ENCODE measurements at regions not wholly inside any gene's neighbourhood (a gene's known extent, or its start where the extent isn't known, plus 50 kb on each side); places are given as distances from the start of the nearest gene placed in this dataset.

- Histone ChIP-seq H3F3A (ENCODE audit: insufficient read depth, low read depth) (0 out of 2 replicates have a peak, but pooled peaks cover 4% of the 10 kb centered on the region), H3K79me2 (ENCODE audit: low read depth) (peaks cover 13% of the 10 kb centered on the region; the same call in 1 of the 2 replicates), H3K9me2 (ENCODE audit: insufficient read depth) (no peaks in the 10 kb centered on the region), H3K4me2 (no peak overlapping the region), H3K27ac (no peak overlapping the region), H3K36me3 (ENCODE audit: low read depth) (no peaks in the 10 kb centered on the region), H4K20me1 (ENCODE audit: insufficient read depth) (peaks cover 13% of the 10 kb centered on the region; the same call in 1 of the 2 replicates), H3K4me1 (replicated peaks; ENCODE audit: insufficient read depth) (no peaks in the 10 kb centered on the region), H3K27me3 (ENCODE audit: insufficient read depth, low read depth) (no peaks in the 10 kb centered on the region), H2AFZ (no peak overlapping the region), H3K4me3 (no peak overlapping the region), H3K9me3 (ENCODE audit: insufficient read depth, low read depth) (no peaks in the 10 kb centered on the region)
- ChIA-PET POLR2A (ENCODE audit: unreplicated experiment) (no interaction called here), CTCF (no interaction called here)
- BruUV-seq (replicated peaks): no TSS peak
- no peak for DNase-seq
- TF ChIP-seq EZH2 (IDR thresholded peaks at IDR 0.05; ENCODE audit: low read depth): no peak
- TF ChIP-seq, protein P1, sequence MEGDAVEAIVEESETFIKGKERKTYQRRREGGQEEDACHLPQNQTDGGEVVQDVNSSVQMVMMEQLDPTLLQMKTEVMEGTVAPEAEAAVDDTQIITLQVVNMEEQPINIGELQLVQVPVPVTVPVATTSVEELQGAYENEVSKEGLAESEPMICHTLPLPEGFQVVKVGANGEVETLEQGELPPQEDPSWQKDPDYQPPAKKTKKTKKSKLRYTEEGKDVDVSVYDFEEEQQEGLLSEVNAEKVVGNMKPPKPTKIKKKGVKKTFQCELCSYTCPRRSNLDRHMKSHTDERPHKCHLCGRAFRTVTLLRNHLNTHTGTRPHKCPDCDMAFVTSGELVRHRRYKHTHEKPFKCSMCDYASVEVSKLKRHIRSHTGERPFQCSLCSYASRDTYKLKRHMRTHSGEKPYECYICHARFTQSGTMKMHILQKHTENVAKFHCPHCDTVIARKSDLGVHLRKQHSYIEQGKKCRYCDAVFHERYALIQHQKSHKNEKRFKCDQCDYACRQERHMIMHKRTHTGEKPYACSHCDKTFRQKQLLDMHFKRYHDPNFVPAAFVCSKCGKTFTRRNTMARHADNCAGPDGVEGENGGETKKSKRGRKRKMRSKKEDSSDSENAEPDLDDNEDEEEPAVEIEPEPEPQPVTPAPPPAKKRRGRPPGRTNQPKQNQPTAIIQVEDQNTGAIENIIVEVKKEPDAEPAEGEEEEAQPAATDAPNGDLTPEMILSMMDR (conservative IDR thresholded peaks at IDR 0.05): no peak
- intact Hi-C loops (cut with micrococcal nuclease; ENCODE audit: unreplicated experiment): no loop called here
These were observed 78.0 kb upstream of the NHSL1 start for GRCh38 chr6:138577151-138577915.

DNA sequence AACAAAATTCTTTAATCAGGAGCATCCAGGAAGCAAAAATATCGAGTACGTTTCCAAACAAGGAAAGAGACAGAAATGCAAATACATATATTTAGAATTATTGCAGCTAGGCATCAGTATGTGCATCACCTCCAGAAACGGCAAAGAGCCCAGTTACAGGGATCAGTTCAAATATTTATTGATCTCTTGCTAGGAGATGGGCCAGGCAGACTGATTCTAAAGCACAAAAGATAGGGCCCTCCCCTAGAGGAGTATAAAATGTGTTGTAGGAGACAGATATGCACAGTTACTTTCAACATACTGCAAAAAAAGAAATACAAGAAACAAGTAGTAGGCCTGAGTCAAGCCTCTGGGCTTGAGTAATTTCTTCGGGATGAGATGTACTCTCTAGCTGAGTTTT lies 80.7 kb upstream of the NHSL1 start:
- Histone ChIP-seq H3K9me2 (ENCODE audit: insufficient read depth) (no peaks in the 10 kb centered on the region), H3K4me2 (no peak overlapping the region), H3K27me3 (ENCODE audit: insufficient read depth, low read depth) (no peaks in the 10 kb centered on the region), H3K36me3 (ENCODE audit: low read depth) (no peaks in the 10 kb centered on the region), H3K4me3 (no peak overlapping the region), H2AFZ (no peak overlapping the region), H3K79me2 (ENCODE audit: low read depth) (0 out of 2 replicates have a peak, but pooled peaks cover 12% of the 10 kb centered on the region), H3K4me1 (replicated peaks; ENCODE audit: insufficient read depth) (no peaks in the 10 kb centered on the region), H3K9me3 (ENCODE audit: insufficient read depth, low read depth) (no peaks in the 10 kb centered on the region), H3F3A (ENCODE audit: insufficient read depth, low read depth) (0 out of 2 replicates have a peak, but pooled peaks cover 4% of the 10 kb centered on the region), H3K27ac (no peak overlapping the region), H4K20me1 (ENCODE audit: insufficient read depth) (0 out of 2 replicates have a peak, but pooled peaks cover 4% of the 10 kb centered on the region)
- intact Hi-C loops (cut with micrococcal nuclease; ENCODE audit: unreplicated experiment): no loop called here
- no peak for DNase-seq
- TF ChIP-seq, protein P1 (conservative IDR thresholded peaks at IDR 0.05): no peak
- TF ChIP-seq EZH2 (IDR thresholded peaks at IDR 0.05; ENCODE audit: low read depth): no peak
- no TSS peak for BruUV-seq (replicated peaks)
- ChIA-PET POLR2A (ENCODE audit: unreplicated experiment) (no interaction called here), CTCF (no interaction called here)

DNA sequence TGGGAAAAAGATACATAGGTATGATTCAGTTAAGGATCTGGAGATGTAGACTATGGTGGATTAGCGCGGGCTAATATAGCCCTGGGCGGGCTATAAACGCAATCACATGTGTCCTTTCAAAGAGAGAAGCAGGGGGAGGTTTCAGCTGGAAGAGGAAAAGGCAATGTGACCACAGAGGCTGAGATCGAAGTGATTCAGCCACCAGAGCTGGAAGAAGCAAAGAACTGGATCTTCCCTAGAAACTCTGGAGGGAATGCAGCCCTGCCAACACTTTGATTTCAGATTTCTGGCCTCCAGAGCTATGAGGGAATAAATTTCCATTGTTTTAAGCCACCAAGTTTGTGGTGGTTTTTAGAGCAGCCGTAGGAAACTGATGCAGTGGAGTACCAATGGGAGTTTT lies 81.5 kb upstream of the NHSL1 start:
- intact Hi-C loops (cut with micrococcal nuclease; ENCODE audit: unreplicated experiment): no loop called here
- no peaks in the 10 kb centered on the region for H3K9me3 ChIP-seq (ENCODE audit: insufficient read depth, low read depth)
- no peak overlapping the region for H3K27ac ChIP-seq
- CTCF ChIA-PET: no interaction called here
- 0 out of 2 replicates have a peak, but pooled peaks cover 4% of the 10 kb centered on the region for H4K20me1 ChIP-seq (ENCODE audit: insufficient read depth)
- TF ChIP-seq EZH2 (IDR thresholded peaks at IDR 0.05; ENCODE audit: low read depth): no peak
- TF ChIP-seq, protein P1 (conservative IDR thresholded peaks at IDR 0.05): no peak
- POLR2A ChIA-PET (ENCODE audit: unreplicated experiment): no interaction called here
- no peaks in the 10 kb centered on the region for H3K27me3 ChIP-seq (ENCODE audit: insufficient read depth, low read depth)
- no peaks in the 10 kb centered on the region for H3K9me2 ChIP-seq (ENCODE audit: insufficient read depth)
- no peak overlapping the region for H2AFZ ChIP-seq
- H3K4me3 ChIP-seq: no peak overlapping the region
- H3K4me1 ChIP-seq (replicated peaks; ENCODE audit: insufficient read depth): no peaks in the 10 kb centered on the region
- H3K79me2 ChIP-seq (ENCODE audit: low read depth): 0 out of 2 replicates have a peak, but pooled peaks cover 9% of the 10 kb centered on the region
- no peaks in the 10 kb centered on the region for H3K36me3 ChIP-seq (ENCODE audit: low read depth)
- DNase-seq: no peak
- no TSS peak for BruUV-seq (replicated peaks)
- H3F3A ChIP-seq (ENCODE audit: insufficient read depth, low read depth): 0 out of 2 replicates have a peak, but pooled peaks cover 4% of the 10 kb centered on the region
- no peak overlapping the region for H3K4me2 ChIP-seq

Measured in PC-9 (cell line).